K562 (cell line): ENCODE measurements at regions not wholly inside any gene's neighbourhood (a gene's known extent, or its start where the extent isn't known, plus 50 kb on each side); places are given as distances from the start of the nearest gene placed in this dataset.

Experiments used
- ATAC-seq: fragments of 200-7000 bp; cut with Tn5 transposase; 3 replicates; pipeline ENCODE4 v1.9.1; 2020; ENCODE audit warnings: moderate library complexity
- BruUV-seq: library from RNA; stranded (reverse); fragments of 400-500 nt; replicated peaks from 2 replicates; lab custom pipeline; 2021; lab: Mats Ljungman, UMichigan
- CTCF ChIA-PET: fragments of 300-600 bp; formaldehyde crosslinking; extraction: SDS; loops from one replicate; lab custom pipeline; 2021; ENCODE audit warnings: low intra/inter-chr PET ratio; lab: Yijun Ruan, JAX
- POLR2A ChIA-PET: fragments of 300-600, 350-650 bp; sonication (Branson Sonifier 250); formaldehyde crosslinking; extraction: SDS; loops from one replicate; lab custom pipeline; 2021; ENCODE audit warnings: antibody characterized with exemption, inconsistent platforms; lab: Yijun Ruan, JAX
- DNase-seq, 4 experiments: peaks; one replicate each; pipeline versions ENCODE4 v3.0.0 to v3.0.0-alpha.2; 2011 to 2018; ENCODE audit warnings: low spot score in 3 of 4, mixed read lengths in 3 of 4; ENCODE audit errors: extremely low read depth in 1 of 4
- FAIRE-seq: peaks from 2 replicates; lab custom pipeline; 2011; peaks lifted over from hg19 to GRCh38; lab: Jason Lieb, UNC
- H2AFZ ChIP-seq: 2 replicates; pipeline ENCODE4 v1.6.0; 2011; ENCODE audit warnings: low read depth, low read length, control low read depth, inconsistent platforms
- H3K27ac ChIP-seq: fragments of 200-600 bp; 3 replicates; pipeline ENCODE4 v1.8.0; 2011; ENCODE audit warnings: low read depth, mild to moderate bottlenecking, control low read depth, inconsistent platforms, low read length, moderate library complexity, mixed read lengths; ENCODE audit errors: extremely low read depth
- H3K27me3 ChIP-seq, 2 experiments: fragments of 300-600 bp in 1 of 2; 2 replicates in 1 of 2; 3 replicates in 1 of 2; pipeline versions ENCODE4 v1.6.0 to v1.8.0; 2011; ENCODE audit warnings: inconsistent platforms in 2 of 2, low read length in 2 of 2, mild to moderate bottlenecking in 1 of 2, mixed read lengths in 1 of 2, moderate library complexity in 1 of 2; ENCODE audit not compliant: control insufficient read depth in 2 of 2, insufficient read depth in 2 of 2
- H3K36me3 ChIP-seq: fragments of 300-600 bp; 3 replicates; pipeline ENCODE4 v1.8.0; 2011; ENCODE audit warnings: mild to moderate bottlenecking, low read length, inconsistent platforms; ENCODE audit not compliant: control insufficient read depth, insufficient read depth
- H3K4me1 ChIP-seq, 2 experiments: fragments of 200-600 bp in 1 of 2; replicated peaks in 1 of 2; 2 replicates in 1 of 2; 3 replicates in 1 of 2; pipeline versions ENCODE4 v1.5.1 to v1.8.0; 2011; ENCODE audit warnings: inconsistent platforms in 2 of 2, low read length in 2 of 2, mild to moderate bottlenecking in 1 of 2, mixed read lengths in 1 of 2, moderate library complexity in 1 of 2; ENCODE audit not compliant: control insufficient read depth in 2 of 2, insufficient read depth in 2 of 2
- H3K4me2 ChIP-seq: 2 replicates; pipeline ENCODE4 v1.6.1; 2011; ENCODE audit warnings: low read length, control low read depth, inconsistent platforms, mixed read lengths; ENCODE audit not compliant: insufficient read depth
- H3K4me3 ChIP-seq: fragments of 200-600 bp; sonication (generic), shearing (Covaris generic); 2 replicates; pipeline ENCODE4 v1.5.1; 2016; ENCODE audit warnings: control low read depth, inconsistent platforms
- H3K79me2 ChIP-seq: fragments of 200-600 bp; 3 replicates; pipeline ENCODE4 v1.8.0; 2011; ENCODE audit warnings: low read length, inconsistent platforms; ENCODE audit not compliant: control insufficient read depth, insufficient read depth
- H3K9ac ChIP-seq, 2 experiments: 2 replicates each; pipeline versions ENCODE4 v1.6.0 to v1.6.1; 2011; ENCODE audit warnings: low read depth in 2 of 2, low read length in 2 of 2, control low read depth in 1 of 2, inconsistent platforms in 1 of 2, mild to moderate bottlenecking in 1 of 2, mixed read lengths in 1 of 2; ENCODE audit not compliant: insufficient read depth in 1 of 2
- H3K9me1 ChIP-seq: one replicate; pipeline ENCODE4 v1.6.0; 2011; ENCODE audit warnings: inconsistent platforms, mild to moderate bottlenecking, low read length, moderate library complexity; ENCODE audit not compliant: control insufficient read depth, insufficient read depth
- H3K9me3 ChIP-seq: replicated peaks from 2 replicates; pipeline ENCODE4 v1.5.1; 2011; ENCODE audit warnings: low read depth, low read length, inconsistent platforms; ENCODE audit not compliant: control insufficient read depth, insufficient read depth
- H4K20me1 ChIP-seq: replicated peaks from 2 replicates; pipeline ENCODE4 v1.6.1; 2011; ENCODE audit warnings: low read length, inconsistent platforms, mixed read lengths; ENCODE audit not compliant: control insufficient read depth, insufficient read depth
- SMAD1 ChIP-seq: fragments of 150-350 bp; IDR thresholded peaks from 2 replicates; pipeline ENCODE4 v1.6.1; 2014; ENCODE audit warnings: low read length, low read depth; ENCODE audit not compliant: partially characterized antibody
- WGBS: fragments of 100-300 bp; shearing (Covaris generic); methylation state at CpG from one replicate; pipeline ENCODE4 v1.1.6; 2016; ENCODE audit warnings: low coverage, mixed read lengths; ENCODE audit not compliant: insufficient coverage; ENCODE audit errors: missing lambda C conversion rate; 5-methylcytosine and 5-hydroxymethylcytosine counted together
- in situ Hi-C: fragments of 300-500 bp; cut with MboI; formaldehyde crosslinking; loops from 4 replicates; pipeline ENCODE4 v1.15.0; 2018; ENCODE audit warnings: inconsistent platforms, mixed read lengths
- intact Hi-C: fragments of 100-400 bp; cut with micrococcal nuclease; formaldehyde crosslinking; loops from 2 replicates; pipeline ENCODE4 v1.14.2; 2022
- TF ChIP-seq, protein P1 (sequence below), 3 experiments: IDR thresholded peaks in 2 of 3; conservative IDR thresholded peaks in 1 of 3; 2 replicates each; pipeline ENCODE4 v1.5.1; 2011 to 2012; ENCODE audit warnings: low read length in 3 of 3, mild to moderate bottlenecking in 3 of 3, control low read depth in 2 of 3, improper control_type of control experiment in 1 of 3, inconsistent platforms in 1 of 3, low read depth in 1 of 3, mixed read lengths in 1 of 3, moderate library complexity in 1 of 3; ENCODE audit not compliant: insufficient read depth in 2 of 3

DNA sequence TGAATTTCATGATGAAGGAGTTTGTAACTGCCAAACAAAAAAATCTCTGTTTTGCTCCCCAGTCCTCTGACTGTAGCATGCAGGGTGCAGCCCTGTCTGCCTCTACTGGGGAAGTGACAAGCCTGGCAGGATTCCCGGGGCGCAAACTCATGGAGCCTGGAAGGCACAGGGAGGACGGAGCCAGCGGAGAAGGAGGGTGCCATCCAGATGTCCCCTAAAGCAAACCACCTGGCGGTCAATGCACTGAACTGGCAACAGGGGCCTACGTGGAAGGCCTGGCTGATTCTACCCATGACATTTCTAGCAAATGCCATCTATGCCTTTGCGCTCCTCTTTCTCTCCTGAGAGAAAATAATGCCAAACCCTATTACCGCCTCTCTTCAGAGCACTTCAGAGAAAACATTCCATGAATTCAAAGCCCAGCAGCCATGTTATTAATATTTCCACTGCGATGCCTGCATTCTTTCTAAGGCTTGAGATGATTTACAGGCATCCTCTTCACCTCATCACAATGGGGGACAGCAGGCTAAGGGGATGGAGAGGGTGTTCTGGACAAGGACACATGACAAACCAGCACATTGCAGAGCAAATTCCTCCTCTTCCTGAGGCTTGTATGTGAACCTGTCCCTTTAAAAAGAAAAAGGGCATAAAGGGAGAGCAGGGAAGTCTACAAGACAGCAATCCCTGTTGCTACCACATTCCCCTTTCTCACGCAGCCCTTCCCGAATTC, 329.3 kb upstream of the NOCT start:
- no peaks in the 10 kb centered on the region for H3K79me2 ChIP-seq
- no peak overlapping the region for H2AFZ ChIP-seq
- no peaks in the 10 kb centered on the region for H3K36me3 ChIP-seq
- H3K27me3 ChIP-seq: peaks cover 24 to 47% of the 10 kb centered on the region in 2 experiments
- POLR2A ChIA-PET: interaction anchor here (0.6 kb wide), 1 partner anchor 258 kb away, joined by 3 read pairs; no protein-coding TSS in a partner anchor
- H3K9ac ChIP-seq: no peak overlapping the region
- H3K9me1 ChIP-seq: no peaks in the 10 kb centered on the region
- H3K4me3 ChIP-seq: no peak overlapping the region
- FAIRE-seq (no peak), ATAC-seq (peak; percentile 51)
- no peak overlapping the region for H3K4me2 ChIP-seq
- intact Hi-C loops: loop anchor here (10.0 kb wide), 1 partner anchor 149 kb away; no protein-coding TSS in a partner anchor
- H3K9me3 ChIP-seq: no peaks in the 10 kb centered on the region
- no peak for TF ChIP-seq SMAD1
- TF ChIP-seq, protein P1, sequence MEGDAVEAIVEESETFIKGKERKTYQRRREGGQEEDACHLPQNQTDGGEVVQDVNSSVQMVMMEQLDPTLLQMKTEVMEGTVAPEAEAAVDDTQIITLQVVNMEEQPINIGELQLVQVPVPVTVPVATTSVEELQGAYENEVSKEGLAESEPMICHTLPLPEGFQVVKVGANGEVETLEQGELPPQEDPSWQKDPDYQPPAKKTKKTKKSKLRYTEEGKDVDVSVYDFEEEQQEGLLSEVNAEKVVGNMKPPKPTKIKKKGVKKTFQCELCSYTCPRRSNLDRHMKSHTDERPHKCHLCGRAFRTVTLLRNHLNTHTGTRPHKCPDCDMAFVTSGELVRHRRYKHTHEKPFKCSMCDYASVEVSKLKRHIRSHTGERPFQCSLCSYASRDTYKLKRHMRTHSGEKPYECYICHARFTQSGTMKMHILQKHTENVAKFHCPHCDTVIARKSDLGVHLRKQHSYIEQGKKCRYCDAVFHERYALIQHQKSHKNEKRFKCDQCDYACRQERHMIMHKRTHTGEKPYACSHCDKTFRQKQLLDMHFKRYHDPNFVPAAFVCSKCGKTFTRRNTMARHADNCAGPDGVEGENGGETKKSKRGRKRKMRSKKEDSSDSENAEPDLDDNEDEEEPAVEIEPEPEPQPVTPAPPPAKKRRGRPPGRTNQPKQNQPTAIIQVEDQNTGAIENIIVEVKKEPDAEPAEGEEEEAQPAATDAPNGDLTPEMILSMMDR (IDR thresholded peaks at IDR 0.05 in 2 of 3, conservative IDR thresholded peaks at IDR 0.05 in 1 of 3; ENCODE audit: insufficient read depth in 2 of 3, low read depth in 1 of 3, low read length in 3 of 3): 0 out of 6 replicates have a peak, but pooled peaks of 1 of the 3 experiments have one; percentile 5
- TF ChIP-seq, all 486 proteins: peak for 1
- CTCF ChIA-PET: no interaction called here
- no peaks in the 10 kb centered on the region for H4K20me1 ChIP-seq
- in situ Hi-C loops: loop anchor here (10.0 kb wide), 2 partner anchors 189 to 951 kb away; no protein-coding TSS in a partner anchor
- DNase-seq: no peak
- peaks cover 0 to 3% of the 10 kb centered on the region in 2 experiments; a peak in 1 of 5 replicates for H3K4me1 ChIP-seq
- H3K27ac ChIP-seq: no peak overlapping the region
- 10% methylated on average over 10 of the region's 11 CpGs for WGBS
- no TSS peak for BruUV-seq
